Hypothalamus (tissue), 51 donors: ENCODE measurements at regions not wholly inside any gene's neighbourhood (a gene's known extent, or its start where the extent isn't known, plus 50 kb on each side); places are given as distances from the start of the nearest gene placed in this dataset.

Source experiments
- DNase-seq, 51 donors: peaks; one replicate each; lab custom pipeline; 2025; lab: John Stamatoyannopoulos, UW

- DNase-seq: no peak
Measured at GRCh38 chr2:41913921-41914609, 133.8 kb upstream of the PKDCC start.

GRCh38 chr2:41914936-41915335, 132.9 kb upstream of the PKDCC start:
- DNase-seq: no peak

- no peak for DNase-seq
Measured at GRCh38 chr2:41916177-41916576, 131.6 kb upstream of the PKDCC start.

GRCh38 chr2:41917587-41917986, 130.2 kb upstream of the PKDCC start:
- no peak for DNase-seq

- DNase-seq: no peak
Measured at GRCh38 chr2:41919135-41919534, 128.7 kb upstream of the PKDCC start.

- DNase-seq: no peak
Measured at GRCh38 chr2:41920181-41920580, 127.6 kb upstream of the PKDCC start.

GRCh38 chr2:41920812-41921211, 127.0 kb upstream of the PKDCC start:
- no peak for DNase-seq

GRCh38 chr2:41922177-41922576, 125.6 kb upstream of the PKDCC start:
- DNase-seq: peak in 1 of 51 donors; percentile 21

- no peak for DNase-seq
Measured at GRCh38 chr2:41923156-41923786, 124.5 kb upstream of the PKDCC start.

GRCh38 chr2:41924024-41924423, 123.8 kb upstream of the PKDCC start:
- no peak for DNase-seq

GRCh38 chr2:41924709-41925408, 123.0 kb upstream of the PKDCC start:
- no peak for DNase-seq

- DNase-seq: no peak
Measured at GRCh38 chr2:41925712-41926111, 122.1 kb upstream of the PKDCC start.

GRCh38 chr2:41926614-41927580, 120.9 kb upstream of the PKDCC start:
- DNase-seq: no peak

- DNase-seq: peak in 3 of 51 donors; percentile 4 to 13 (median 10)
Measured at GRCh38 chr2:41927581-41928264, 120.1 kb upstream of the PKDCC start.

- no peak for DNase-seq
Measured at GRCh38 chr2:41928526-41928925, 119.3 kb upstream of the PKDCC start.

GRCh38 chr2:41930807-41931566, 116.8 kb upstream of the PKDCC start:
- DNase-seq: no peak

- no peak for DNase-seq
Measured at GRCh38 chr2:41932241-41933045, 115.4 kb upstream of the PKDCC start.

GRCh38 chr2:41933046-41933420, 114.8 kb upstream of the PKDCC start:
- DNase-seq: no peak
